Activated CD4-positive, alpha-beta memory T cell treated with anti-CD3 and anti-CD28 coated beads, Interleukin-2, amount 10 ng/mL, durations not matched to agents 7 days and 5 days (primary cell): ENCODE measurements at regions not wholly inside any gene's neighbourhood (a gene's known extent, or its start where the extent isn't known, plus 50 kb on each side); places are given as distances from the start of the nearest gene placed in this dataset.

Source experiments
- CTCF ChIA-PET: fragments of 350-600 bp; sonication (Branson Sonifier 250); formaldehyde crosslinking; loops from one replicate; lab custom pipeline; 2021; ENCODE audit warnings: antibody characterized with exemption, inconsistent platforms; lab: Charles Lee
- POLR2A ChIA-PET: fragments of 350-600 bp; sonication (Branson Sonifier 250); formaldehyde crosslinking; loops from one replicate; lab custom pipeline; 2021; ENCODE audit warnings: antibody characterized with exemption; lab: Charles Lee
- DNase-seq: peaks from one replicate; pipeline ENCODE4 v3.0.0-alpha.2; 2020
- H3K27ac Mint-ChIP-seq: one replicate; pipeline ENCODE4 v1.8.0; 2021; ENCODE audit warnings: mild to moderate bottlenecking, mixed read lengths
- H3K27me3 Mint-ChIP-seq: one replicate; pipeline ENCODE4 v1.8.0; 2021; ENCODE audit warnings: mixed read lengths
- H3K36me3 Mint-ChIP-seq: one replicate; pipeline ENCODE4 v1.8.0; 2021; ENCODE audit warnings: low read depth, mixed read lengths
- H3K4me1 Mint-ChIP-seq: one replicate; pipeline ENCODE4 v1.8.0; 2021; ENCODE audit warnings: mixed read lengths
- H3K4me3 Mint-ChIP-seq: one replicate; pipeline ENCODE4 v1.8.0; 2021; ENCODE audit warnings: mild to moderate bottlenecking, mixed read lengths
- H3K9me3 Mint-ChIP-seq: one replicate; pipeline ENCODE4 v1.8.0; 2021; ENCODE audit warnings: mixed read lengths

DNA sequence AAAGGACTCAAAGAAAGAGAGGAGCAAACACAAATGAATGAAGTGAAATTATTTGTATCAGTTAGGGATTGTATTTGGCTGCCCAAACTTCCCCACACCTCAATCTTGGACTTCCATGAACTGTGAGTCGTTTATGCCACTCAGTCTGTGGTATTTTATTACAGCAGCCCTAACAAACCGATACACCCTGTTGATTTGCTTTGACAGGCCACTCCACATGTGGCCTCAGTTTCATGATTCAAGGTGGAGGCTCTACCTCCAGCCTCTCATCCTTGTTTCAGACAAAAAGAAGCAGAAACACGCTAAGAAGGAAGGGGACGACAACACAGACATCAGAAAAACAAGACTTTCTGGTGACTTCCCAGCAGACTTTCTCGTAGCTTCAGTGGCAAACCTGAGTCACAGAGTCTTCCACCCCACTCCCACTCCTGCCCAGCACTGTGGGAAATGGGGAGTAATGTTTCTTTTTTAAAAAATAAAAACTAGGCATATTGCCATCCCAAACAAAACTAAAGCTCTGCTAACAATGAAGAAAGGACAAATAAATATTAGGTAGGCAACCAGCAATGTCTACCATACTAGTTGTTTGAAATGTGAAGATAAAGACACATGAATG lies 52.2 kb upstream of the ABCA1 start:
- no peak for DNase-seq
- CTCF ChIA-PET, result no interaction called here
- peaks cover 28% of the 10 kb centered on the region for H3K27me3 Mint-ChIP-seq
- H3K36me3 Mint-ChIP-seq, result no peaks in the 10 kb centered on the region
- H3K27ac Mint-ChIP-seq, result no peak overlapping the region
- no peak overlapping the region for H3K4me3 Mint-ChIP-seq
- POLR2A ChIA-PET, result no interaction called here
- H3K4me1 Mint-ChIP-seq, result peaks cover 5% of the 10 kb centered on the region
- H3K9me3 Mint-ChIP-seq, result no peaks in the 10 kb centered on the region

DNA sequence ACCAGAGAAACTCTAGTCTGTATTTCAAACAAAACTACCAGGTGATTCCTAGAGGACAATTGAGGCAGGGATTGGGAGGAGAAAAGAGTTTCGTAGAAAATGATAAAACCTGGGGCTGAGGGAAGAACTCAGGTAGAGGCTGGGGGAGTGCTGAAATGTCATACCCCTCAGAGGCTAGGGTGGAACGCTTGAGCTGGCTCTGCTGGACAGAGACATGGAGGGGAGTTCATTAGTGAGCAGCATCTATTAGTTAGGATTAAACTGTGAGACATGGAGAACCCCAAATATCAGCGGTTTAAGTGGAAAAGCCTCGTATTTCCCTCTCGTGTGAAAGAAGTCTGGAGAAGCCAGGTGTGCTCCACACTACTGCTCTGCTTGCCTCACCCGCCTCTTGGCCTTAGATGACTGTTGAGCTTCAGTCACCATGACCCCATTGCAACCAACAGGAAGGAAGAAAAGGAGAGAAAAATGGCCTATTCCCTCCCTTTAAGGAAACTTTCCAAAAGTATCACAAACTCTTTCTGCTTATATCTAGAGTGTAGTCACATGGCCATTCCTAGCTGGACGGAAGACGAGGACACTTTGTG lies 53.7 kb upstream of the ABCA1 start:
- H3K4me3 Mint-ChIP-seq, result no peak overlapping the region
- H3K4me1 Mint-ChIP-seq, result peaks cover 5% of the 10 kb centered on the region
- no peaks in the 10 kb centered on the region for H3K9me3 Mint-ChIP-seq
- H3K36me3 Mint-ChIP-seq, result no peaks in the 10 kb centered on the region
- DNase-seq, result no peak
- H3K27me3 Mint-ChIP-seq, result peaks cover 33% of the 10 kb centered on the region
- POLR2A ChIA-PET, result interaction anchor here (0.6 to 1.0 kb wide), 2 partner anchors 10 to 178 kb away, joined by 3 read pairs; no protein-coding TSS in a partner anchor
- CTCF ChIA-PET, result interaction anchor here (0.9 to 1.1 kb wide), 3 partner anchors 9 to 71 kb away, joined by 3 to 4 read pairs (median 3); no protein-coding TSS in a partner anchor
- H3K27ac Mint-ChIP-seq, result no peak overlapping the region

DNA sequence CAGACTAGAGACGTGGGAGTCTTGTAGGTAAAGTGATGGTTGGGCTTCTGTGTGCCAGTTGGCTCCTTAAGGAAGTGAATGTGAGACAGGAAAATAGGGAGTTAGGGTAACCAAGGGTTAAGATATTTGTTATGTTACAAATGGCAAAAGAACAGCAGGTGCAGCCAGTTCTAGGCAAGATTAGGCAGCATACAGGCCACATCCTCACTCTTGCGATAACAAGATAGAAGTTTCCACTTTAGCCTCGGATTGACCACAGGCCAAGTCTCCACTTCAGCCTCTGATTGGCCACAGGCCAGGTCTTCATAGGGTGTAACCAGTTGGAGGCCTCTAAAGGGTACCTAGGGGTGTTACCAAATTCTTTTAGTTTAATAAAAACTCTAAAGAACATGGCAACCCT lies 54.6 kb upstream of the ABCA1 start:
- no peak overlapping the region for H3K4me3 Mint-ChIP-seq
- ChIA-PET CTCF (interaction anchor here (0.9 to 1.1 kb wide), 3 partner anchors 9 to 70 kb away, joined by 3 to 4 read pairs (median 3); no protein-coding TSS in a partner anchor), POLR2A (interaction anchor here (1.0 kb wide), 1 partner anchor 9 kb away, joined by 3 read pairs; no protein-coding TSS in a partner anchor)
- H3K9me3 Mint-ChIP-seq, result no peaks in the 10 kb centered on the region
- no peaks in the 10 kb centered on the region for H3K36me3 Mint-ChIP-seq
- H3K27me3 Mint-ChIP-seq, result peaks cover 38% of the 10 kb centered on the region
- peaks cover 10% of the 10 kb centered on the region for H3K4me1 Mint-ChIP-seq
- H3K27ac Mint-ChIP-seq, result no peak overlapping the region
- DNase-seq, result no peak

DNA sequence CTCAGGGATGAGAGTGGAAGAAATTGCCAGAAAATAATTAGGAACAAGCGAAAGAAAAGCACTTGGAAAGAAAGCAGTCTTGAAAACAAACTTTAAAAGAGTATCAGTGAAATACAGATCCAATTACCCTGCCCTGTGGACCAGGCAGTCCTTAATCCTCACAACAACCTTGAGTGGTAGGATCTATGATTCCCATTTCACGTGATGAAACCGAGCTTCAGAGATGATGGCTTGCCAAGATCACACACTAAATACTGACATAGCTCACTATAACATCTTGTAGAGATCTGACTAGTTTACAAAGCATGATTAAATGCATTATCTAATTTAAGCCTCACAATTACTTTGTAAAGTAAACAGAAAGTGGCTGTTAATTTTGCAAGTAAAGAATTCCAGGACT lies 55.5 kb upstream of the ABCA1 start:
- POLR2A ChIA-PET, result no interaction called here
- Mint-ChIP-seq H3K9me3 (no peaks in the 10 kb centered on the region), H3K27ac (no peak overlapping the region), H3K4me1 (peaks cover 10% of the 10 kb centered on the region), H3K36me3 (no peaks in the 10 kb centered on the region), H3K27me3 (peaks cover 40% of the 10 kb centered on the region), H3K4me3 (no peak overlapping the region)
- no peak for DNase-seq
- CTCF ChIA-PET, result no interaction called here

DNA sequence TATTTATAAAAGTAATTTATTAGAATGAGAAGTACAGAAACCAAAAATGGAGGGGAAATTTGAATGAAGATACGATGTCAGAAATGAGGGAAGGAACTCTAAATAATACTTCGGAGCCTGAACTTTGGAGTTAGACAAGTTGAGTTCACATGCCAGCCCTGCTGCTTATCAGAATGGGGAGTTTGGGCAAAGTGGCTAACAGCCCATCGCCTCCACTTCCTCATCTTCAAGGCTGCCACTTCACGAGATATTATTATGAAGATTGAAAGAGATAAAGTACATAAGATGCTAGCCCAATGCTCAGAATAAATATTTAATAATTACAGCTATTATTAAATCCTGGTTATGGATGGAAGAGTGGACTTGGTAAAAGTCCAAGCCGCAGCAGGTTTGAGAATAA lies 56.2 kb upstream of the ABCA1 start:
- ChIA-PET CTCF (no interaction called here), POLR2A (no interaction called here)
- Mint-ChIP-seq H3K27me3 (peaks cover 43% of the 10 kb centered on the region), H3K9me3 (no peaks in the 10 kb centered on the region), H3K4me3 (no peak overlapping the region), H3K27ac (no peak overlapping the region), H3K4me1 (peaks cover 13% of the 10 kb centered on the region), H3K36me3 (no peaks in the 10 kb centered on the region)
- DNase-seq, result no peak

DNA sequence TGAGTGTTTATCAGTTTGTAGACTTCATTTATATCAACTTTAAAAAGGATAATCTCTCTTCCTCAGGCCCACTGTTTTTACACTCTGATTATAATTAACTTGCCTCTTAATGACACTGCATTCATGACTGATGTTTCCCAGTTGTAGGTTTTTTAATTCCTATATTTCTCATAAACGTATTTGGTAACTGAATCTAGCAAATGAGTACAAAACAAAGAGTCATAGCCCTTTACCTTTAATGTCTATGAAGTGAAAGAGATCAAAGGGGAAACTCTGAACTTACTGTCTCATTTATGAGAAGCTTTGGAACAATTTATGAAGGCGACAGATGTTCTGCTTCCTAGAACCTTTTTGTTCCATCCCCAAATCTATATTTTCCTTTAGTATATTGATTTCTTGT lies 56.6 kb upstream of the ABCA1 start:
- no peak overlapping the region for H3K27ac Mint-ChIP-seq
- DNase-seq, result no peak
- H3K9me3 Mint-ChIP-seq, result no peaks in the 10 kb centered on the region
- no peak overlapping the region for H3K4me3 Mint-ChIP-seq
- ChIA-PET POLR2A (no interaction called here), CTCF (interaction anchor here (0.8 kb wide), 1 partner anchor 14 kb away, joined by 3 read pairs; no protein-coding TSS in a partner anchor)
- peaks cover 46% of the 10 kb centered on the region for H3K27me3 Mint-ChIP-seq
- no peaks in the 10 kb centered on the region for H3K36me3 Mint-ChIP-seq
- peaks cover 14% of the 10 kb centered on the region for H3K4me1 Mint-ChIP-seq

DNA sequence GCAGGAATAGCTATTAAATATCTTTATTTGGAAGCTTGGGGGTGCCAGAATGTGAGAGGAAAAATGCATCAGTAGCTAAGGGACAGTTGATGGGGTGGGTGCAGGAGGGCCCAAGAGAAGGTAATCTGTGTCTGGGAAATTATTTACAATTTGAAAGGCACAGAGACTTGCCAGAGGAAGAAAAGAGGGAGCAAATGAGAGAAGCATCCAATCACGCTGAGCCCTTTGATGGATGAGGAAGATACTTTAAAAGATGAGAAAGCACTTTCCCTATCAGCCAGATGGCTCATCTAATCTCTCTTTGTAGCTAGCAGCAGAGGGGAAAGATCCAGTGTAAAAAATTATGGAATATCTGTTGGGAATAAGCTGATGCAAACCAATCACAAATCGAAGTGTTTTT lies 57.0 kb upstream of the ABCA1 start:
- ChIA-PET CTCF (interaction anchor here (0.6 to 0.9 kb wide), 4 partner anchors 14 to 137 kb away, joined by 3 to 4 read pairs (median 4); no protein-coding TSS in a partner anchor), POLR2A (no interaction called here)
- peaks cover 14% of the 10 kb centered on the region for H3K4me1 Mint-ChIP-seq

DNA sequence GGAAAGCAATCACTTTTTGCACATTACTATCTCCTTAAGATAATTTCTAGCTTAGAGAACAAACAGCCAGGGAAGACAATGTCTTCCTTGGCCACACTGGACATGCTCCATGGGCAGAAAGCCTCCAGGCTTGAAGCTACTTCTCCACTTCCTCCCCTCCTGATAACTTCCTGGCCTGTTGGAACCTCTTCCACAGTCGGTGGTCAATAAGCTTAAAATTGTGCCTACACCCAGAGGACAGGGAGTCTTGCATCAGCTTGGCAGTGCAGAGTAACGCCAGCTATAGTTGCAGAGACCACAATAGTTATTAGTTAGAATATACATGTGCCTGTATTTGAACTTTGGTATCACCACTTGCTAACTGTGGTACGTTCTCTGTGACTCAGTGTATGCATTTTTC lies 58.1 kb upstream of the ABCA1 start:
- Mint-ChIP-seq H3K4me3 (no peak overlapping the region), H3K4me1 (peaks cover 20% of the 10 kb centered on the region), H3K27ac (no peak overlapping the region), H3K9me3 (no peaks in the 10 kb centered on the region), H3K27me3 (peaks cover 50% of the 10 kb centered on the region), H3K36me3 (no peaks in the 10 kb centered on the region)
- DNase-seq, result no peak
- ChIA-PET CTCF (interaction anchor here (0.6 to 0.7 kb wide), 2 partner anchors 59 to 235 kb away, joined by 3 read pairs; no protein-coding TSS in a partner anchor), POLR2A (no interaction called here)

More for the DNA sequence above, 57.0 kb upstream of the ABCA1 start:
- no peak overlapping the region for H3K27ac Mint-ChIP-seq
- H3K27me3 Mint-ChIP-seq, result peaks cover 46% of the 10 kb centered on the region
- no peaks in the 10 kb centered on the region for H3K36me3 Mint-ChIP-seq
- no peak overlapping the region for H3K4me3 Mint-ChIP-seq
- no peak for DNase-seq
- H3K9me3 Mint-ChIP-seq, result no peaks in the 10 kb centered on the region

DNA sequence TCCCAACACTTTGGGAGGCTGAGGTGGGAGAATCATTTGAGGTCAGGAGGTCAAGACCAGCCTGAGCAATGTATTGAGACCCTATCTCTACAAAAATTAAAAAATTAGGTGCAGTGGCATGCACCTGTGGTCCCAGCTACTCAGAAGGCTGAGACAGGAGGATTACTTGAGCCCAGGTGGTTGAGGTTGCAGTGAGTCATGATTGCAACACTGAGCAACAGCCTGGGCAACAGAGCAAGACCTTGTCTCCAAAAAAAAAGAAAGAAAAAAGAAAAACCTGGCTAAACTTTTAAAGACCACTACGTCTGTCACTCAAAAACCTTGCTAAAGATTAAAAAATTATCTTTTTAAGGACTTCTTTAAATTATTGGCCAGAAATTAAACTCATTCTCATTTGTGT lies 59.8 kb upstream of the ABCA1 start:
- Mint-ChIP-seq H3K27me3 (peaks cover 45% of the 10 kb centered on the region), H3K36me3 (no peaks in the 10 kb centered on the region), H3K9me3 (no peaks in the 10 kb centered on the region), H3K27ac (no peak overlapping the region), H3K4me3 (no peak overlapping the region), H3K4me1 (peaks cover 34% of the 10 kb centered on the region)
- no peak for DNase-seq
- CTCF ChIA-PET, result no interaction called here
- POLR2A ChIA-PET, result no interaction called here

DNA sequence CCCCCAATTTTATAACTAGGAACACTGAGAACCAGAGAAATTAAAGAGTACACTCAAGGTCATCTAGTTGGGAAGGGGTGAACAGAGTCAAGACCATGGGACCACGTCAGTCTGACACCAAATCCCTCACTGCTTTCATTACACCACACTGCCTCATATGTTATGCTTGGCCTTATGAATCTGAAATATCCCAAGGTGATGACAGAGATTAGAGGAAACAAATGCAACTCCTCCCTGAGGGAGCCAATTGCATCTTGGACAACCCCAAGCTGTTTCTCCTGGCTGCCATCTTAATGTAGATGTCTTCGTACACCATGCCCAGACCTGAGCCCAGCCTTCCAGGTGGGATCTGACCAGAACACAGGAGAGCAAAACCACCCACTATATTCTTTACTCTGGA lies 60.6 kb upstream of the ABCA1 start:
- no peaks in the 10 kb centered on the region for H3K36me3 Mint-ChIP-seq
- no peak overlapping the region for H3K4me3 Mint-ChIP-seq
- no peaks in the 10 kb centered on the region for H3K9me3 Mint-ChIP-seq
- H3K27ac Mint-ChIP-seq, result no peak overlapping the region
- CTCF ChIA-PET, result no interaction called here
- peaks cover 40% of the 10 kb centered on the region for H3K4me1 Mint-ChIP-seq
- no peak for DNase-seq
- peaks cover 47% of the 10 kb centered on the region for H3K27me3 Mint-ChIP-seq
- POLR2A ChIA-PET, result no interaction called here

DNA sequence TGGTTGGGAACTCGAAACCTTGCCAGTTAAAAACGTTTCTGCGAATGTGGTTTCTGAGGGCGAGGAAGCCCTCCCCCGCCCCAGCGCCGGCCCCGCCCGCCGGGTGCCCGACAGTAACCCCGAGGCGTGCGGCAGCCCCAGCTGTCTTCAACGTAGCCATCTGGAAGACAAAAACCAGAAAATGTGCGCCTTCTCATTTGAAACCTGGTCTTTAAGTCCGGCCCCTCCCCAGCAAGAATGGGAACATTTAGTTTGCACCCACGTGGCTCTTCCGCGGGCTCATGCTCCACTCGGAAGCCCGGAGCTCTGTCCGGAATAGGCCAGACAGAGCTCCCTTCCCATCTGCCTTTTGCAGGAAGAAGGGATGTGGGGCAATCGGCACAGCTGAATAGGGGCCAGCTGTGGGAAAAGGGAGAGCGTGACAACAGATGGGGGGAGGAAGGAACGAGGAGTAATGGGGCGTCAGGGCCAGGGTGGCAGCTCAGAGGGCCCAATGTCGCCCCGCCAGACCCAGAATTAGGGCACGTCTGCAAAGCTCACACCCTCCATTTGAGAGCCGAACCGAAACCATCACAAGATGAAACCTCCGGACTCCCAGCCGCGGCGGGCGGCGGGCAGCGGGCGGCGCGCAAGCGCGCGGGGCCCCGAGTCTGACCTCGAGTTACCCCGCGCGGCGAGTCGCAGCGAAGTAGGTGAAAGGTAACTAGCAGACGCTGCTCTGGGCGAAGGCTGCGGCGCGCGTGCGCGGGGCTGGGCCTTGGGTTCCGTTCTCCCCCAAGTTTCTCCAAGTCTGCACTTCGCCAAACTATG lies 63.4 kb upstream of the ABCA1 start:
- CTCF ChIA-PET, result interaction anchor here (0.8 to 1.6 kb wide), 4 partner anchors 9 to 137 kb away, joined by 3 to 11 read pairs (median 4); partner anchors contain the start of gene ABCA1
- peak; percentile 87 for DNase-seq
- H3K27me3 Mint-ChIP-seq, result peaks cover 42% of the 10 kb centered on the region
- H3K27ac Mint-ChIP-seq, result peak overlapping the region; percentile 85
- POLR2A ChIA-PET, result interaction anchor here (0.7 to 2.4 kb wide), 11 partner anchors 9 to 898 kb away, joined by 3 to 20 read pairs (median 7); partner anchors contain the start of genes ABCA1, SLC44A1 and SMC2
- peak overlapping the region; percentile 78 for H3K4me3 Mint-ChIP-seq
- no peaks in the 10 kb centered on the region for H3K9me3 Mint-ChIP-seq
- H3K4me1 Mint-ChIP-seq, result peaks cover 37% of the 10 kb centered on the region
- no peaks in the 10 kb centered on the region for H3K36me3 Mint-ChIP-seq

DNA sequence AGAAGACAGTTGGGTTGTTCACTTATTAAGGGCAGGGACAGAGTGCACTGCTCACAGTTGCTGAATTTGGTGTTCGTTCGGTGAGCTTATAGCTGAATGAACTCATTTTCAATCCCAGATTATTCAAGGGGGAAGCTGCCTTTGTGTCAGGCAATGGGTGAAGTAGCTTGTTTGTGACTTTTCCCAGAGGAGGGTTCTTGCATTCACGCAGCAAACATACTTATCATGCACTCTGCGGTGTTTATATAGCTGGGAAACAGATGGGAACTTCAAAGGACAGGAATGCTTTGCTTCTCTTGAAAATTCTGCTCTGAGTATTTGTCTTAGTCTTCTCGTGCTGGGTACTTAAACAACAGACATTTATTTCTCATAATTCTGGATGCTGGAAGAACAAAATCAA lies 64.7 kb upstream of the ABCA1 start:
- POLR2A ChIA-PET, result interaction anchor here (2.2 to 2.4 kb wide), 3 partner anchors 24 to 66 kb away, joined by 14 to 20 read pairs (median 14); partner anchors contain the start of gene ABCA1

More for the DNA sequence above, 64.7 kb upstream of the ABCA1 start:
- Mint-ChIP-seq H3K36me3 (no peaks in the 10 kb centered on the region), H3K4me1 (peaks cover 32% of the 10 kb centered on the region), H3K27me3 (peaks cover 36% of the 10 kb centered on the region), H3K9me3 (no peaks in the 10 kb centered on the region), H3K4me3 (no peak overlapping the region), H3K27ac (no peak overlapping the region)
- DNase-seq, result no peak
- CTCF ChIA-PET, result interaction anchor here (0.6 to 1.5 kb wide), 4 partner anchors 9 to 100 kb away, joined by 3 to 6 read pairs (median 3); no protein-coding TSS in a partner anchor
